ENCODE measurements at regions not wholly inside any gene's neighbourhood (a gene's known extent, or its start where the extent isn't known, plus 50 kb on each side); places are given as distances from the start of the nearest gene placed in this dataset.

- no peak for DNase-seq
These were observed 97.9 kb downstream of the DISP1 start for GRCh38 chr1:222912730-222913129.

DNA sequence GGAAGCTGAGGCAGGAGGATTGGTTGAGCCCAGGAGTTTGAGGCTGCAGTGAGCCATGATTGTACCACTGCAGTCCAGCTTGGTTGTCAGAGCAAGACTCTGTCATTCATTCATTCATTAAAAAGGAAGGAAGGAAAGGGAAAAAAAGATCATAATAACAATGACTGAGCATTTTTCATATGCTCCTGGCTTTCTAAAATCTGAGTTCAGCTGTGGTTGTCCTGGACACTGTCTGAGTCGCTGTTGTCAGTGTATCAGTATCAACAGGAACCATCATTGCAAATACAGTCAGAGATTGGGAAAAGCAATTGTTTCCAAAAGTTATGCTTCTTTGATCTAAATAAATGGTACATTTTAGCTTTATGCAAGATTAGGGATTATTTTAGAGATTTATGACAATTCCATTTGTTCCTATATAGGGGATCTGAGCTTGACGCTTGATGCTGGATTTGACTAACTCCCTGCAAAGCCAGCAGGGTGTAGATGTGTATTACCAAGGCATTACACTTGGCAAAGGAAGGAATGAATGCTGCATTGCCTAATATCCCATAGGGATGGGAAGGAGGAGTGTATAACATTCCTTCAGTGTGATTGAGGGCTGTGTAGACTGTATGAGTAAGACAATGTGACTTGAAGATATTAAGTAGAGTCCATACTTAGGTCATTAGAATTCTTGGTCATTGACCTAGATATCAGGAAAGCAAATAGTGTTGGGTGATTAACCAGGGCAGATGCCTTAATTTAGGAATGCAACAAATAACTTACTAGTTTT is 100.2 kb downstream of the DISP1 start:
- no peak for DNase-seq

DNA sequence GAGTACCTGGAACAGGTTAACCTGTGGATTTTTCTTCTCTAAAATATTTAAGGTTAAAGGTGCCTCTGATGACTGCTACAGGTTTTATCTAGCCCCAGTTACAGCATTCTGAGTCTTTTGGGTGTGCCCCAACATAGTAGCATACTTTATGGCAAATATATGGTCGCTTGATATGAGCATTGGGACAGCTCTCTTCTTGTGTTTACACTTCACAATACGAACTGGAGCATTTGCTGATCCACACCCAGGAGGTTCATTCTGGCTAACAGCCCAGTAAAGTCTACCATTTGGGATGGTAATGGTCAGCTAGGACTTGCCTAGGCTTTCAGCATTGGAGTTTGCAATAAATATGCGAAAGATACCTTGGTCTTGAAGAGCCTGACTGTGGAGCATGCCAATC is 101.3 kb downstream of the DISP1 start:
- DNase-seq = no peak

GRCh38 chr1:222918801-222919477 is 104.1 kb downstream of the DISP1 start:
- DNase-seq = no peak

- DNase-seq = no peak
These were observed 104.6 kb downstream of the DISP1 start for GRCh38 chr1:222919478-222919865.

- DNase-seq = no peak
These were observed 105.3 kb downstream of the DISP1 start for GRCh38 chr1:222920169-222920568.

- no peak for DNase-seq
These were observed 107.1 kb downstream of the DISP1 start for GRCh38 chr1:222921945-222922344.

- DNase-seq = no peak
These were observed 108.7 kb downstream of the DISP1 start for GRCh38 chr1:222923506-222923905.

- DNase-seq = no peak
These were observed 109.4 kb downstream of the DISP1 start for GRCh38 chr1:222924136-222924706.

DNA sequence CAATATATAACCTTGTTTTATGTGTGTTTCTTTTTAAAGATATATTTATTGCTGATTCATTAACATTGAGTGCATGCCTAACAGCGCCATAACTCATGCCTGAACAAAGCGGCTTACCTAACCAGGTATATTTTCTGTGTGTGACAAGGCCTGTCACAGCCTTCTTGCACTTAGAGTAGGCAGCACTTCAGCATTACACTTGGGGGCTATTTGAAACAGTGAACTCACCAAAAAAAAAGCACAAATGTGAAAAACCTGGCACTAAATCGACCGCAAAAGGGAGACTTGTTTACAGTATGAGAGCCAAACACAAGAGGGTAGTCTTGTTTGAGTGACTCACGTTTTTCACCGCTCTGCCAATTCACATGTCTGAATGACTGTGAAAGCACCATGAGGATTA is 111.7 kb downstream of the DISP1 start:
- no peak for DNase-seq

DNA sequence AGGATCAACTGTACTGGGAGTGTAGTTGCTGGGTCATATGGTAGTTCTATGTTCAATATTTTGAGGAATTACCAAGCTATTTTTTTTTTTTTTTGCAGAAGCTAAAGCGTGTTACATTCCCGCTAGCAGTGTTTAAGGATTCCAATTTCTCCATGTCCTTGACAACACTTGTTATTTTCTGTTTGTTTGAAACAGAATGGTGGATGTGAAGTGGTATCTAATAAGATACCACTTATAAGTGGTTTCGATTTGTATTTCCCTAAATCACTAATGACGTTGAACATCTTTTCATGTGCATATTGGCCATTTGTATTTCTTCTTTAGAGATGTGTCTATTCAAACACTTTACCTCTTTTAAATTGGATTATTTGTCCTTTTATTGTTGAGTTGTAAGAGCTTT is 112.2 kb downstream of the DISP1 start:
- DNase-seq = peak in 1 of 2 experiments; percentile 68

- peak; percentile 12 to 15 for DNase-seq
These were observed 113.4 kb downstream of the DISP1 start for GRCh38 chr1:222928212-222928611.

GRCh38 chr1:222930070-222930469 is 115.2 kb downstream of the DISP1 start:
- no peak for DNase-seq

DNA sequence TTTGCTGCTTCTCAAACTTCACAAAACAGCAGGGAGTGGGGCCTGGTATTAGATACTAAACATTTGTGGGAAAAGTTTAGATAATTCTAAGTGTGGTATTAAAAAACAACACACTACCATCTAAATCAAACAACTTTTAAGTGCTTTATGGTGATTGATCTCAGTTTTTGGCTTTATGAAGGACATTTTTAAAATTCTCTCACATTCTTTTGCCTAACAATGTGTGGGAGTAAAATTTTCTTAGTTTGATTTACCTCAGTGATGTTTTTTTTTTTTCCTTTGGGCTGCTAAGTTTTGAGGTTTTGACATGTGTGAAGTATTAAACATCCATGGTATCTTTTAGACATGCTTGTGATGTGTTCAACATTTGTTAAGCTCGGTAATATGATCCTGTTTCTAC is 116.2 kb downstream of the DISP1 start:
- DNase-seq = no peak

- DNase-seq = no peak
These were observed 118.4 kb downstream of the DISP1 start for GRCh38 chr1:222933273-222933672.

DNA sequence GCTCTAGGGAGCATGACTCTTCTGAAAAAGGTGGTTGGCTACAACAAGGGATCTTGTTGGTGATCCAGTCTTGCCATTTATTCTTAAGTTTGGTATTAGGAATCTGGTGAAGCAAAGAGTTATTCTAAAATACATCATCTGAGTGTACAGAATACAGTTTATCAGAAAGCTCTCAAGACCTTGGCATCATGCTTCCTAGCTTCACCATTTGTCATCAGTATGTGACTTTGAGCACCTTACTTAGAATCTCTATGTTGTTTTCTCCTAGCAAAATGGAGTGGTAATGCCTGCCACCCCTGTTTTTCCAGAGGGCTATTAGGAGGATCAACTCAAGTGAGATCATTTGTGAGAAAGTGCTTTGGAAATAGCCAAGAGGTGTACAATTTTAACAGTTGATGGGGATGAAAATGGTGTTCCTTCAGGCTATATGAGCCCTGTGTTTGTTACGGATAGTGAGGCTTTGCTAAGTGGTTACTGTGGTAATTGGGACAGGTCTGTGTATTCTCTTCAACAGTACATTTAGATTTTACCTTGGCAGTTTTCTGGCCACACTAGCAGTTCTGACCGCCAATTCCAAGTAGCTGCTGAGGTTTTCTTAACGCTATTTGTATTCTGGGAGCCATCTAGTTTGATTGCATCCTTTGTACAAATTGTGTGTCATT is 120.5 kb downstream of the DISP1 start:
- DNase-seq = no peak

DNA sequence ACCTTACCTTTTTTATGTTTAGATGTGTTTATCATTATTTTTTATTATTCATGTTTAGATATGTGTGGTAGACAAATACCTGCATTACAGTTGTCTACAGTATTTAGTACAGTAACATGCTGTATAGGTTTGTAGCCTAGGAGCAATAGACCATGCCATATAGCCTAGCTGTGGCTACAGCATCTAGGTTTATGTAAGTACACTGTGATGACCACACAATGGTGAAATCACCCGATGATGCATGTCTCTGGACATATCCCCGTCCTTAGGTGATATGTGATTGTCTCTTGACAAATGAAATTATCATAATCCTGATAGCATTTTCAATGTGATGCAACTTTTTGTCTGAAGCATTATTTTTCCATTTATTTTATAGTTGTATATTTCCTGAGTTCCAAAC is 121.2 kb downstream of the DISP1 start:
- no peak for DNase-seq

DNA sequence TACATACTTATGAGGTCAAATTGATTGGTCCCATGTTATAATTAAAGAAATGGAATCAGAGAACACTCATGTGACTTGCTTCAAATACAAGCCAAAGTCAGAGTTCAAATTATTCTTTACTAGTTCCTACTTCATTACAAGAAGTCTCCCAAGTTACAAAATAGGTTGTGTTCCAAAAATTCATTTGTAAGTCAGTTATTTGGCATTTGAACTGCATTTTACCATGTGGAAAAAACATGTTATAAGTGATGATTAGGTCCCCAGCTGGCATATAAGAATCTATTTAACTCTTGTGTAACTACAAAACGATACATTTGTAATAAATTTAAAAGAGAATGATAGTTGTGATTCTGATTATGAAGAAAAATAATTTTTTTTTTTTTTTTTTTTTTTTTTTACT is 124.1 kb downstream of the DISP1 start:
- DNase-seq = no peak

DNA sequence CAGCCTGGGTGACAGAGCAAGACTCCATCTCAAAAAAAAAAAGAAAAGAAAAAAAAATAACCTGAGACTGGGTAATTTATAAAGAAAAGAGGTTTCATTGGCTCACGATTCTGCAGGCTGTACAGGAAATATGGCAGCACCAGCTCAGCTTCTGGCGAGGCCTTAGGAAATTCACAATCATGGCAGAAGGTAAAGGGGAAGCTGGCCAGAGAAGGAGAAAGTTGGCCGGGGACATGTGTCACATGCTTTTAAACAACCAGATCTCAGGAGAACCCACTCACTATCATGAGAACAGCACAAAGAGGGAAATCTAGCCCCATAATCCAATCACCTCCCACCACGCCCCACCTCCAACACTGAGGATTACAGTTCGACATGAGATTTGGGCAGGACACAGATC is 125.3 kb downstream of the DISP1 start:
- DNase-seq = no peak

DNA sequence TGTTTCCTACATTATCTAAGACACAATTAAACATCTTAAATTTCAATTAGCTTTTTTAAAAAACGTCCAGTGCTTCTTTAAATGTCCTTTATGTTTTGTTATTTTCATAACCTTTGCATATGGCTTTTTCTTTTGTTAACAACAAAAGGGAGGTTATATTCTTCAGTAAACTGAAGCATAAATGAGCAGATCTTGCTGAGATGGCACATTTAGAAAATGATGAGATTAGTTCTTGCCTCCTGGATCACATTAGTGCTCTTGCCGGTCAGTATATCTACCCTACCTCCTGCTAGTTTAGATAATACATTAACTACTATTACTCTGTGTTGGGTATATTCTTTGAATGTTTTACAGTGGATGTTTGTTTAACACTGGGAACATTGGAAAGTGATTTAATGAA is 126.1 kb downstream of the DISP1 start:
- no peak for DNase-seq

GRCh38 chr1:222941425-222941824 is 126.6 kb downstream of the DISP1 start:
- no peak for DNase-seq

DNA sequence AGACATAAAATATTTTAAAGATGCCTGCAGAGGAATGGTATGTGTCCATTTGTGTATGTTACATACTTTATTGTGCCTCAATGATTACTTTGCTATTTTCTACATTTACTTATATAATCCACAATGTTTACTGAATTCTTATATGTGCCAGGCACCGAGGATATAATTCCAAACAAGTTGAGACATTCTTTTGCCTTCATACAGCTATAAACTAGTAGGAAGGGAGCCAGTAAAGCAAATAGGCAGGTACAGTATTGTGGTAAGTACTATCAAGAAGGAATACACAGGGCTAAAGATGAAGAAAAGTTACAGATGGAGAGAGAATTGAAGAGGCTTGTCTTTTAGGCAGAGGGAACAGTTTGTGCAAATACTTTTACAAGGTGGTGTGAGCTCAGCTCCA is 131.6 kb downstream of the DISP1 start:
- no peak for DNase-seq

DNA sequence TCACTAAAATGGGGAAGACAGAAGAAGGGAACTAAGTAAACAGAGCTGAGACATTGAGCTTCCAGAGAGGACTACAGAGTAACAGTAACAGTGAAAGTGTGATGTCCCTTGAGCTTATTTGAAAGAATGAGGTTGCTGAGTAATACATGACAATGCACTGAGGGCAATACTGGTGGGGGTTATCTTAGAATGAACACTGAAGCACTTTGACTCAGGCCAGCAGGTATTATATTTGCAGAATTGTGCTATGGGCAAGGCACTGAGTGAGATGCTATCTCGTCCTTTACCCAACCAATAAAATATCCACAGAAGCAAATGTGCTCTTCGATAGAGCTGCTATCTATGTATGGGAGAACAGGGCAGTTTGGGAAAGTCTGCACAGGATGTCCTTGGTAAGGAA is 133.2 kb downstream of the DISP1 start:
- no peak for DNase-seq

DNA sequence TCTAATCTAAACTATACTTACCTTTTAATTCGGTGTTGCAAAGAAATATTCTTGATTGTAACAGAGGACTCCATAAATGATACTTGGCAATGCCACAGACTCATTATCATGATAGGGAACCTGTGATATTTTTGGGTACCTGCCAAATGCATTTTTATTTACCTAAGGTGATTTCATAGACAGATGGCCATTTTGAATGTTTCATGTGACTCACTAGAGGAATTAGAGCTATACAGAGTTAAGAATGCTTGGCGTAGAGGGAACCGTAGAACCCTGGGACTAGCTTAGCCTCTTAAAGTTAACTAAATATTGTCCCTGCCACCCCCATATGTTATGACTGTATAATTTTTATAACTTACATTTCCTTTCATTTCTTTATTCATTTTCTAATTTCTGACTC is 136.1 kb downstream of the DISP1 start:
- DNase-seq = no peak
